GM18858 (cell line): ENCODE measurements at regions not wholly inside any gene's neighbourhood (a gene's known extent, or its start where the extent isn't known, plus 50 kb on each side); places are given as distances from the start of the nearest gene placed in this dataset.

Experiments
- ATAC-seq: cut with Tn5 transposase; IDR thresholded peaks from one replicate; pipeline ENCODE4 v1.9.1; 2021; ENCODE audit not compliant: unreplicated experiment

DNA sequence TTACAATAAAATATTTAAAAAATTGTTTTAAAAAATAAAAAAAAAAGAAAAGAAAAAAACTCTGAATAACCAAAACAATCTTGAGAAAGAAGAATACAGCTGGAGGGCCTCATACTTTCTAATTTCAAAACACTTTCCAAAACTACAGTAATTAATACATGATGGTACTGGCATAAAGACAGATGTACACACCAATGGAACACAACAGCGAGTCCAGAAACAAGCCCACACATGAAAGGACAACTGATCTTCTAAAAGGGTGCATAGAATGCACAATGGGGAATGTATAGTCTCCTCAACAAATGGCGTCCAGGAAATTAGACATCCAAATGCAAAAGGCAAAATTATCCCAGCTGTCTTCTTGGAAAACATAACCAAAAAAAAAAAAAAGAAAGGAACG is 99.6 kb downstream of the LURAP1L start:
- ATAC-seq = no peak

DNA sequence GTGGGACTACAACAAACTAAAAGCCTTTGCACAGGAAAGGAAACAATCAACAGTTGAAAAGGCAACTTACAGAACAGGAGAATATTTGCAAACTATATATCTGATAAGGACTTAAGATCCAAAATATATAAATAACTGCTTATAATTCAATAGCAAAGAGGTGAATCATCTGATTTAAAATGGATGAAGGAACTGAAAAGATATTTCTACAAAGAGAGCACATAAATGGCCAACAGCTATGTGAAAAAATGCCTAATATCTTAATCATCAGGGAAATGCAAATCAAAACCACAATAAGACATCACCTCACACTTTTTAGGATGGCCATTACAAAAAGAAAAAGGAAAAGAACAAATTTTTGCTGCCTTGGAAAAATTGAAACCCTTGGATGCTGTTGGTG is 100.4 kb downstream of the LURAP1L start:
- ATAC-seq = no peak

DNA sequence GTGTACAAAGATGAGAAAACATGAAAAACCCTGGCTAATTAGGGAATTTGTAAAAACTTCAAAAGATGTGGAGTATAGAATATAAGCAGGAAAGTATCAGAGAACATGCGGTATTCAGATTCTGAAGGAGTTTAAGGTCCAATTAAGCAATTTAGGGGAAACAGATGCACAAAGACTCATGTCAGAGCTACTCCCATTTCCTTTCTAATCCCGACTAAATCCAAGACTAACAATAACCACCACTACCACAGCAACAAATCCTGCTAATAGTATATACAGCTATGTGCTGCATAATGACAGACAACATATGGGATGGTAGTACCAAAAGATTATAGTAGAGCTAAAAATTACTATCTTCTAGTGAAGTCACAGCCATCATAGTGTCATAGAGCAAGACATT is 102.1 kb downstream of the LURAP1L start:
- no peak for ATAC-seq

DNA sequence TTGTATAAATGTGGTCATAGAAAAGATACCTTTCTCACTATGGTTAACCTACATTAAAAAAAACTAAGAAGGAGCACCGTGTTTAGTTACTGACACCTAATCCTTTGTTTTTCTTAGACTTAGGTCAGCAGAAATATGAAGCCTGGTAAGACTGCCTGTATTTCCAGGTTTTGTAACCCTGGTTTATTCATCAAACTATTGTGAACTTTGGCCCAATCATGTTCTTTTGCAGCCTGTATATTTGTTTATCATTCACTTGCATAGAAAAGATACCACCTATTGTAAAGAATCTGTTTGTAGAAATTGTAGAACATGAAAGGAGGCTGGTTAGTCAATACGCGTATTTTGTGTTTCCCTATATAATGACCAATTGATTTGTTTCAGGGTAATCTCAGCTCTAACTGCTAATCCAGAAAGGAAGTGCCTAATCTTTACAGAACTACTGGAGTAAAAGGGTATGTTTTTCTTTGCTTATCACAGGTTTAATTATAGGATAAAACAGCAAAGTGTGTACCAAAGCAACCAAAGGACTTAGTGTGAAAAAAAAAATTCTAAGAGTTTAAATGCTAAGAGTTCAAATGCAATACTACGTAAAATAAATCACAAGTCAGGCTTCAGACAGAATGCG is 103.6 kb downstream of the LURAP1L start:
- no peak for ATAC-seq

DNA sequence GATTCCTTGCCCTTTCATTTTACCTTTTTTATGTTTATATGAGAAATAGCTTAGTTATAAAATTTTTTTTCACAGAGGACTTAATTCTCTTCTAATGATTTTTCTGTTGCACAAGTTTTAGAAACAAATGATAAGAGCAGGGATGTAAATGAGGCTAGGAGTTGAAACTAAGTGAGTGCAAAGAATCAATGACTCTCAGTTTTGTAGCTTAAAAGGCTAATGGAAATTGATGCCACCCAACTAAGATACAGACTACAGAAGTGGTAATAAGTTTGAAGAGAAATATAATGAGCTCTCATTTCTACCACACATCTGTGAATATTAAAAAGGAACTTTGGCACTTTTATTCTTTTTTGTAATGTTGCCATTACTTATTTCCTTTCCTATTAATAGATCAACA is 105.1 kb downstream of the LURAP1L start:
- no peak for ATAC-seq

DNA sequence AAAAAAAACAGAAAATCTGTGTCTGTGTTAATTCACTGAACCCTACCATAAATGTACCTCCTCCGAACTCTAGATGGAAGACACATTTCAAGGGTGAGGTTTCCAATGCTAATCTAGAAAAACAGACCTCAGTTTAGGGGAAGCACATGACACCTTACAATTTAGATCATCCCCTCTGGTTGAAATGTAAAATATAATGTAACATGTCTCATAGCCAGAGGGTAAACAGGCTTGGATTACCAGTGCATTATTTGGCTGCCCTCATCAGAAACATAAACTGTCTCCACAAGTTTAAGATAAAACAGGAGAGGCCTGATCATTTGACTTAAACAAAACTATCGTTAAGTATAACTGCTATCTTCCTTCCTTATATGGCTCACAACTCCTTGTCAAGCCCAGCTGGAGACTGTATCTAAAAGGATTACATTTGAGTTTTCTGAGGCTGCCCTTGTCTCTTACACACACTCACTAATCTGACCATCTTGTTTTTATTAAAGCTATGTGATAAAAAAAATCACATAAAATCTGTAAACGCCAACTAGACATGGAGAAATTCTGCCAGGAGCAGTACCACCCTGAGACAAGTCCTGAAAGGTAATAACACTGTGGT is 105.7 kb downstream of the LURAP1L start:
- ATAC-seq = no peak

DNA sequence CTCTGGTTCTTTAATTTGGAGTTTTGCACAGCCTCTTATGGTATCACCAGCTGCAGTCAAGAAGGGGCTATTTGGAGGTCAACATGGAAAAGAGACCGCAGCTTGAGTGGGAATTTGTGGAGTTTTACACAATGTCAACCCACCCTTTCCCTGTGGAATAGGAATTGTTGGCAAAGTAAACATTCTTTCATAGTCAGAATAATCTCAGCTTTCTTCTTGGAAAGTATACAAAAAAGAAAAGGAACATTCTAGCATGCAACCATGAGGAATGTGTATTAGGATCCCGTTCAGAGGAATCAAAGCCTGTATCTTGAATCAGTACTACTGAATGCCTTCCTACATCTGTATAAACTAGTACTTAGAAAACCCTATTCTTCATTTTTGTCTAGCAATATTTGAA is 107.6 kb downstream of the LURAP1L start:
- ATAC-seq = no peak

DNA sequence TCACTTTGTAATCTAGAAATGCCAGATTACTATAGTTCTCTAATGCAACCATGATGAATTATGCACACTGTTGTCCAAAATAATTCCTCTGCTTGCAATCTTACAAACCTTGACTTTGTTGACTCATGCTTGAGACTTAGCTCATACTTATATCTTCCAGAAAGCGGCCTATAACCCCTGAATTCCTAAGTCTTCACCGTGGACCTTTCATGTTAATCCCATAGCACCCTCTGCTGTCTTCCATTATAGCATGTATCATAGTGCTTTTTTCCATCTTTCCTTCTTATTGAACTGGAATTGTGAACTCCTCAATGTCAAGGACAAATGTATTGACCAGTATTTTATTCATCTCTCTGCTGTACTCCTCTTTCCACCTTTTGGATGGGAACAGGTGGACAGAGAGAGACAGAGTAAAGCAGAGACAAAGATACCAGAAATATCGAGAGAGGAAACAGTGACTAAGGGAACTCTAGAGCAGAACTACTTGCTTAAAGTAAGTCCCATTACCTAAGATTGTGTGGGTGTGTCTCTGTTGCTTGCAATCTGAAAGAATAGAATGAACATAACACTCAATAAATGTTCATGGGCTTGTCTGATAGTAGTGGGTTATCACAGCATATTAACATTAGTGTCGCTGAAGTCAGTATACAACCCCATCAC is 110.0 kb downstream of the LURAP1L start:
- no peak for ATAC-seq

DNA sequence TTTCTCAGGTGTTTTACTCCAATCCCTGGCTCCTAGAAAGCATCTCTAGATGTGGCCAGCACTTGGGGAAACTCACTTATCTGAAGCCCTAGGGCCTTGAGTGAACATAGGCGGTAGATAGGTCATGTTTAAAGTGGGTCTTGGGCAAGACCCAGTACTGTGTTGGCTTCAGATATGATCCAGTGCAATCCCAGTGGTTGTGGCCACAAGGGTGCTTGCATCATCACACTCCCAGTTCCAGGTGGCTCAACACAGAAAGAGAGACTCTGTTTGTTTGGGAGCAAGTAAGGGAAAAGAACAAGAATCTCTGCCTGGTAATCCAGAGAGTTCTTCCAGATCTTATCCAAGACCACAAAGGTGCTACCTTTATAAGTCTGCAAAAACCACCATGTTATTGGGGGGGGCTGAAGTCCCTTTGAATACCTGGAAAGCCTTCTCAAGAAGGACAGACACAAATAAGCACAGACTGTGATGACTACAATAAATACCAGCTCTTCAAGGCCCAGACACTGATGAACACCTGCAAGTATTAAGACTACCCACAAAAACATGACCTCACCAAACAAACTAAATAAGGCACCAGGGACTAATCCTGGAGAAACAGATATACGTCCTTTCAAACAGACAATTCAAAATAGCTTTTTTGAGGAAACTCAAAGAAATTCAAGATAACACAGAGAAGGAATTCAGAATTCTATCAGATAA is 114.7 kb downstream of the LURAP1L start:
- no peak for ATAC-seq

DNA sequence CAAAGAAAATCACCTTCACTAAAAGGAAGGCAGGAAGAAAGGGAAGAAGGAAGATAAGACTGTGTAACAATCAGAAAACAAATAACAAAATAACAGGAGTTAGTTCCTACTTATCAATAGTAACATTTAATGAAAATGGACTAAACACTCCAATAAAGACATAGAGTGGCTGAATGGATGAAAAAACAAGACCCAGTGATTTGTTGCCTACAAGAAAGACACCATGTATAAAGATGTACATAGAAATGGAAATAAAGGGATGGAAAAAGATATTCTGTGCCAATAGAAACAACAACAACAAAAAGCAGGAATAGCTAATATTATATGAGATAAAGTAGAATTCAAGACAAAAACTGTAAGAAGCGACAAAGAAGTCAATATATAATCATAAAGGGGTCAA is 116.8 kb downstream of the LURAP1L start:
- ATAC-seq = no peak

DNA sequence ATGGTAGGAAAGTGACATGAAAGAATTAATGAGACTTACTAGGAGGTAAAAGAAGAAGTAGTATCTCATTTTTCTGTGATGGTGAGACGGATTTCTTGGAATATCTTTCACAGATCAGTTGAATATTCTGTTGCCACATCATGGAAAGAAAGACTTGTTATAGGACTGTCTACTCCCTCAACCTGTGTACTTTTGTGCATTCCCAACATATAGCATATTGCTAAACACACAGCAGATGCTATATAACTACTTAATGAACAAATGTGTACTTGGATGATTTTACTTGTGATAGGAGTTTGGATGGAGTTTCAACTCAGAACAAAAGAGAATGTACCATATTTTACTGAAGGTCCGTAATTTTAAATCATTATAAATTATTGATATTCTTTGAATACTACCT is 128.5 kb downstream of the LURAP1L start:
- ATAC-seq = no peak

DNA sequence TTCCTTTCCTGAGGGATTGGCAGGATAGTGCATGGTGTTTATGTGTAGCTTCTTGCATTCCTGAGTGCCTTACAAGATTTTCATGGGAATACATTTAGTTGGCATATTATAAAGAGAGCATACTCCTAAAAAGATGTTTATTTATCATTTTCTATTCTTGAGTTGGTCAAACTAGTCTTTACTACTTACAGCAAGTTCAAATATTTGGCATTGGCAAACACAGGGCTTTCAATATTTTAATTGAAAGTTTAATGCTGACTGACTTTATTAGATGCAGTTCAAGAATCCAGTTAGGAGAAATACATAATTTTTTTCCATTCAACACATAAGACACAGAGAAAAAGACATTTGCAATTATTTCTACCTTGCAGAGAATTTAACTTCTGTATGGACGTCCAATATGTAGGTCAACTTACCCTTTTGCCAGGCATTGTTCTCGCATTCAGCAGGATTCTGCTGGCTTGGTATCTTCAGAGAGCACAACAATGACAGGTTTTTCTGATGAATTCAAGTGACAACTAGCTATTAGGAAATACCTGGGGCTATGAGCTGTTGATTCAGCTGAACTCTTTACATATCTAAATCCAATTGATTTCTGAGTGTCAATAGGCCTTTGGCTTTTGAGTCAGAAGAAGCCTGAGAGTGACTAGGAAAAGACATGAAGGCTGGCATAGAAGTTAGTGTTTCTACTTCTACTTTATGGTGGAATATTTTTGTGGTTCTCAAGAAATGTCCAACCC is 129.6 kb downstream of the LURAP1L start:
- ATAC-seq = no peak

DNA sequence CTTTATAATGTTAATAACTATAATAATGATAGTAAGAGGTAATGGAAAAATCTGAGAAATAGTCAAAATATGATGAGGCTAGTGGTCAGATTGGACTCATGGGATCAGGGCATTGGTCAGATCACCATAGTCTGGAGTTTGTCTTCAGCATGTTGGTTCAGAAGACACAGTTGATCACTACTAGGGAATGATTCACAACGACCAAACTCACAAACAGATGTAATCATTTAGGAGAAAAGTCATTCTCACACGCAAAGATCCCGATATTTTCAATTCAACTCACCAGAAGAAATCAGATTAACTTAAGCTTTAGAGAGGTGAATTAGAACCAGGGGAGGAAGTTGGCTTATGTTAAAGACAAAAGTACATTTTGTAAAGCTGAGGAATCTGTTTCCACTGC is 131.8 kb downstream of the LURAP1L start:
- no peak for ATAC-seq

DNA sequence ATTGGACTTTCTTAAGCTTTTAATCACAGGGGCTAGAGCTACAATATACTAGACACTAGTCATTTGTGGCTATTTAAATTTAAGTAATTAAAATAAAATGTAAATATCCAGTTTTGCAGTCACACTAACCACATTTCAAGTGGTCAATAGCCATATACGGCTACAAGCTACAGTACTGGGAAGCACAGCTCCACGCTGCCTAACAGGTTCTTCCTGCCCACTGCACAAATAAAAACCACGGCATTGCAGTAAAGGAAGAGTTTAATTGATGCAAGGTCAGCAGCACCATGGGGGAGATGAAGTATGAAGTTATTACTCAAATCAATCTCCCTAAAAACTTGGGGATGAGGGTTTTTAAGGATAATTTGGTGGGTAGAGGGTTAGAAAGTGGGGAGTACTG is 134.1 kb downstream of the LURAP1L start:
- ATAC-seq = no peak

DNA sequence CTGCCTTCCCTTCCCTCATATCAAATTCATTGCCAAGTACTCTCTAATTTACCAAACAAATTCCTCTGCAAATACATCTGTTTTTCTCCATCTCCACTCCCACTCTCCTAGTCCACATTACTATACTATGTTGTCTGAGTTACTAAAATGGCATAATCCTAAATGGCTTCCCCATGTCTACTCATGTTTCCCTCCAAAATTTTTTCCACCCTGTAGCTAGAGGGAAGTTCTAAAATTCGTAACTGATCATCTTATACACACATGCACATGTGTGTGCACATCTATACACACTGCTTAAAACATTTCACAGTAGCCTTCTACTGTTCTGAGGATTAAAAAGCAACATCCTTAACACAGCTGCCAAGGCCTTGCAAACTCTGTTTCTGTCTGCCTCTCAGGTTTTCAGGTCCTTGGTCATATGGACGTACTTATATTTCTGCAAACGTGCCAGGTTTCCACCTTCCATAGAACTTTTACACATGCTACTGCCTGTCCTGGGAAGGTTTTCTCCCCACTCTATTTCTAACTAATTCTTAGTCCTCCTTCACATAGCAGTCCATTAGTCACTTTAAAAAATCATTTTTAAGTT is 140.6 kb downstream of the LURAP1L start:
- no peak for ATAC-seq

DNA sequence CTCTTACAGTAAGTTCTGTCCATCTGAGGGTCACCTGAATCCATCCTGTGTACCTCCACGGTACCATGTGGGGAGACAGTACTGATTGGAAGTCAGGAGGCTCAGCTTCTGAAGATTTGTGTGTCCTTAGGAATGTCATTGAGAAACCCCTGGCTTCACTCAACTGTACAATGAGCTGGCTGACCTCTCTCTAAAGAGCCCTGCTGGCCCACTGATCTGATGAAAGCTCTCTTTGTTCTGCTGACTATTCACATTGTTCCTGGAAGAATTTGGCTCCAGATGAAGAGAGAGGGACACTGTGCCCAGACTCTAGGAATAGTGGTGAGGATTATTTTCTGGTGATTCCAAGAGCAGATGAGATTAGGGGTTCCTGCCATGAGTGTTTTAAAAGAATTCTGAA is 141.2 kb downstream of the LURAP1L start:
- ATAC-seq = no peak

DNA sequence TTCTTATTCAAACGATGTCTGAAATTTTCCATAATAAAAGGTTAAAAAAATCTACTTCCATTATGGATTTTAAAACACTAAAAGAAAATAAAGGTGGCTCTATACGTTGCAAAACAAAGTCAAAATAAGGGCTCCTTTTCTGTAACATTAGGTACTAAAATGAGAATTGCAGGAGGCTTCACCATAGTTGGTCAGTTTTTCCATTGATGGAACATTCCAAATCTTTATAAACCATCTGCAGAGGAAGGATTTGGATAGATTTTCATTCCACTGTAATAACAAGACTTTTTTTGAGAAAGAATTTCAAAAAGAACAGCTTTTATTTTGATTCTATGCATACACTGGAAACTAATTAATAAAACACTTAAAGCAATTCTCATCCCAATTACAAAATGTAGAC is 145.6 kb downstream of the LURAP1L start:
- ATAC-seq = no peak

DNA sequence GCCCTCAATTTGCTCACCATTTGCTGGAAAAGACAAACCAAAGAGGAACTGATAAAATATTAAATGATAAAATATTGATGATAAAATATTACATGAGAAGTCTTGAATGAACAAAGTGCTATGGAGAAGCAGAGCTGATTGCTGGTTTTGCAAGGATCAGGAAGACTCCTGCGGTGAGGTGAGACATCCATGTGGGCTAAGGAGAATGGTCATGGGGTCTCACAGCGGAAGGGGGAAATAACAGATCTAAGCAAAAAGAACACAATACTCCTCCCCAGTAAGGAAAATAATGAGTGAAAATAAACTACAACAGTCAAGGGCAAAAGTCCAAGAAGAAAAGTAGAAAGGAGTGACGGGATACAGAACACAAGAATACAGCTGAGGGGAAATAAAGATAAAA is 146.8 kb downstream of the LURAP1L start:
- ATAC-seq = no peak

DNA sequence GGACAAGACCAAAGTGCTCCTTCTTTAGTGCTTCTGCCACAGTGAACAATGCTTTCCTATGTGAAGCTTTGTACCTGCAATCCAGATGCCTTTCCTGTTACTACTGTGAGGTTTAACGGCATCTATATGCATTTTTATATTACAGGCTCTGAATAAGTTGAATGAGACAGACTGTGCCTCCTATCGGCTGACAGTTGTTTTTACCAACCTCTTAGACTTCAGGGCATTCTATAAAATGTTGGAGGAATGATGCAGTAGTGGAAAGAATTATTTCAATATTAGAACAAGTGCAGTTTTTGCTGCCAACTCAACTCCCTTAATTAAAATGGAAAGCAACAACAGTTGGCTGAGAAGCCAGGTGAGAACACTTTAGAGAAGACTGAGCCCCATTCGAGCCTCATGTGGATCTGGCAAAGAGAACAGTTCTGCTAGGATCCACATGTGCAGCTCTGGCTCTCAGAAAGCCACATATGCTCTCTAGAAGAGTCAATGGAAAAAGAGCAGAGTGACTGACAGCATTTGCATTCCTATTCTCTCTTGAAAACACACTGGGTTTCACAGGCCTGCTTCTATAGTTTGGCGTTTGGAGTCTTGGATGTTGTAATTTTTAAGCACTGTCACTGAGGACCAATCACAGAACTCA is 147.5 kb downstream of the LURAP1L start:
- no peak for ATAC-seq

DNA sequence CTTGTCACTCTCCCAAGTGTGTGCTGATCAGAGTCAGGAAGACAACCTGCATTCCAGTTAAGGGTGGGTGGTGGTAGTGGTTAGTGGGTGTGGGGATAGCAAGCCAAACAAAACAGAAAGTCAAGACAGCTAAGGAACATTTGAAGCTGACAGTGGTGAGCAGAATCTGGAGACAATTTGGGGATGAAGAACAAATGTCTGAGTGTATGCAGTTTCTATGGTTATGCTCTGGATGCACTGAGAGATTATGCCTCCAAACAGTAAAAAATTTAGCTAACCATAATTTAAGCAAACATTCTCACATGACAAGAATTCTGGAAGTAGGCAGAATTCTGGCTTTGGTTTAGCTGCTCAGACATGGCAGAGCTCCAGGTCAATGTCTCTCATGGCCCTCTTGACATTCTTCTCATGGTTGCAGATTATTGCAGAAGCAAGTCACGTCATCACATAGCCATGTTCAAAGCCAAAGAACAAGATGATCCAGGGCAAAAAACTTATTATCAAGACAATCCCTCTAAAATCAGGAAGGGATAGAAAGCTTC is 148.7 kb downstream of the LURAP1L start:
- ATAC-seq = no peak
